ENCODE measurements at regions not wholly inside any gene's neighbourhood (a gene's known extent, or its start where the extent isn't known, plus 50 kb on each side); places are given as distances from the start of the nearest gene placed in this dataset.
"Not testable (repeated sequence)": the region's sequence is repeated elsewhere in the genome, so short reads cannot be mapped to it uniquely, and the experiment has no call there.

DNA sequence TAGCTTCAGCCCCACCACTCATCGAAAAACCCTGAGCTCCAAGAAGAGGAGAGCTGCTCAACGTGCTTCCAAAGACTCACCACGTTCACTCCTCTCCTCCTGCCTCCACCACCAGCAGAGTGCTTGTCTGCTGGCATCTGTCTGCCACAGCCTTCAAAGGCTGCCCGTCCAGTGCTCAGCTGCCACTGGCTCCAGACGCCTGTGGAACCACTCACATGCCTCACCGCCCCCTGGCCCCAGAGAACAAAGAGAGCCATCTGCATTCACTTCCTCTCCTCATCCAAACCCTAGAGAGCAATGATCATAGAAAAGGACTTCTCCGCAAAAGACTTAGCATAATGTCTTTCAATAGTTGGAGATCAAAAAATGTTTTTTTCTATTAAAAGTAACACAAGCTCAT lies 108.1 kb downstream of the GOLGA6L6 start:
- not testable (repeated sequence) for TF ChIP-seq CTCF, POLR2A (IDR thresholded peaks at IDR 0.05)
